BJ (cell line): ENCODE measurements at regions not wholly inside any gene's neighbourhood (a gene's known extent, or its start where the extent isn't known, plus 50 kb on each side); places are given as distances from the start of the nearest gene placed in this dataset.

Source experiments
- CTCF ChIA-PET: fragments of 350-600 bp; formaldehyde crosslinking; extraction: SDS; loops from one replicate; lab custom pipeline; 2021; ENCODE audit warnings: antibody characterized with exemption, inconsistent platforms; lab: Yijun Ruan, JAX
- POLR2A ChIA-PET: fragments of 300-600 bp; sonication (Branson Sonifier 250); formaldehyde crosslinking; extraction: SDS; loops from one replicate; lab custom pipeline; 2021; ENCODE audit warnings: antibody characterized with exemption; lab: Charles Lee
- DNase-seq: peaks from one replicate; pipeline ENCODE4 v3.0.0-alpha.2; 2011; ENCODE audit warnings: low read depth
- H3K27me3 ChIP-seq: 2 replicates; pipeline ENCODE4 v1.6.0; 2011; ENCODE audit warnings: low read length; ENCODE audit not compliant: control insufficient read depth, insufficient read depth
- H3K36me3 ChIP-seq: 2 replicates; pipeline ENCODE4 v1.5.1; 2011; ENCODE audit warnings: low read length; ENCODE audit not compliant: control insufficient read depth, insufficient read depth
- H3K4me3 ChIP-seq: 2 replicates; pipeline ENCODE4 v1.5.1; 2011; ENCODE audit warnings: low read depth, mild to moderate bottlenecking, control low read depth, low read length
- CTCF ChIP-seq: IDR thresholded peaks from 2 replicates; pipeline ENCODE4 v1.5.1; 2011; ENCODE audit warnings: low read depth, mild to moderate bottlenecking, control low read depth, inconsistent platforms, low read length, moderate library complexity; ENCODE audit not compliant: insufficient read depth

GRCh38 chr1:67522793-67523192, 92.6 kb upstream of the SERBP1 start:
- CTCF ChIA-PET: interaction anchor here (0.8 to 2.5 kb wide), 4 partner anchors 11 to 367 kb away, joined by 3 to 23 read pairs (median 3); partner anchors contain the start of gene GADD45A
- H3K4me3 ChIP-seq: no peak overlapping the region
- TF ChIP-seq CTCF: no peak
- POLR2A ChIA-PET: no interaction called here
- H3K27me3 ChIP-seq: no peaks in the 10 kb centered on the region
- no peak for DNase-seq
- no peaks in the 10 kb centered on the region for H3K36me3 ChIP-seq

GRCh38 chr1:67524143-67525052, 94.2 kb upstream of the SERBP1 start:
- no peaks in the 10 kb centered on the region for H3K27me3 ChIP-seq
- no peak for DNase-seq
- POLR2A ChIA-PET: no interaction called here

DNA sequence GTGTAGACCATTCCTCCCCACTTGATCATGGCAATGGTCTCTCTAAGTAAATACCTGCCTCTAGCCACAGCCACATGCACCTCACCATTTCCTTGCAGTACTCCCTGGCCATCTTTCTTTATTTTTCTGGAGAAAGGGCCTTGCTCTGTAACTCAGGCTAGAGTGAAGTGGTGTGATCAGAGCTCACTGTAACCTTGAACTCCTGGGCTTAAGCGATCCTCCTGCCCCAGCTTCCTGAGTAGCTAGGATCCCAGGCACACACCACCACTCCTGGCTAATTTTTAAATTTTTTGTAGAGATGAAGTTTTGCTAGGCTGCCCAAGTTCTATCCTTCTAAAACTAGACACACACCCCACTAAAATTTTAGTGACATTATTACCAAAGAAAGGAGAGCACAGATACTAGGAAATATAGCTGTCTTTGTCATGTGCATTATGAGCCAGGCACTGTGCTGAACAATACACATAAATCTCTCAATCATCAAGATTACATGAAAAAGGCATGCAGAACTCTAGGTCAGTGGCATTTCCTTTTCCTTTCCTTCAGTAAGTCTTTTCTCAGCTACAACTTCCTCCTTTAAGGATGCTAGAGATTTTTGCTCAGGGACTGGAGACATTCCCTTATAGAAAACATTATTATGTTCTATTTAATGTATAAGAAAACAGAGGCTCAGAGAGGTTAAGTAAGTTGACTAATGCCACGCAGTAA, 95.0 kb upstream of the SERBP1 start:
- H3K36me3 ChIP-seq: no peaks in the 10 kb centered on the region
- no peaks in the 10 kb centered on the region for H3K27me3 ChIP-seq
- CTCF ChIA-PET: interaction anchor here (1.1 to 2.4 kb wide), 6 partner anchors 10 to 236 kb away, joined by 3 to 11 read pairs (median 4); no protein-coding TSS in a partner anchor
- no peak for TF ChIP-seq CTCF
- POLR2A ChIA-PET: no interaction called here
- DNase-seq: no peak
- H3K4me3 ChIP-seq: no peak overlapping the region

More at GRCh38 chr1:67524143-67525052, 94.2 kb upstream of the SERBP1 start:
- Histone ChIP-seq H3K36me3 (no peaks in the 10 kb centered on the region), H3K4me3 (no peak overlapping the region)
- CTCF ChIA-PET: interaction anchor here (0.6 to 2.5 kb wide), 9 partner anchors 10 to 236 kb away, joined by 3 to 23 read pairs (median 4); no protein-coding TSS in a partner anchor
- TF ChIP-seq CTCF: no peak

GRCh38 chr1:67528141-67528540, 97.9 kb upstream of the SERBP1 start:
- Histone ChIP-seq H3K36me3 (no peaks in the 10 kb centered on the region), H3K27me3 (no peaks in the 10 kb centered on the region), H3K4me3 (no peak overlapping the region)
- ChIA-PET CTCF (interaction anchor here (0.8 to 2.0 kb wide), 4 partner anchors 10 to 238 kb away, joined by 3 to 18 read pairs (median 5); no protein-coding TSS in a partner anchor), POLR2A (no interaction called here)
- TF ChIP-seq CTCF: no peak
- DNase-seq: no peak

DNA sequence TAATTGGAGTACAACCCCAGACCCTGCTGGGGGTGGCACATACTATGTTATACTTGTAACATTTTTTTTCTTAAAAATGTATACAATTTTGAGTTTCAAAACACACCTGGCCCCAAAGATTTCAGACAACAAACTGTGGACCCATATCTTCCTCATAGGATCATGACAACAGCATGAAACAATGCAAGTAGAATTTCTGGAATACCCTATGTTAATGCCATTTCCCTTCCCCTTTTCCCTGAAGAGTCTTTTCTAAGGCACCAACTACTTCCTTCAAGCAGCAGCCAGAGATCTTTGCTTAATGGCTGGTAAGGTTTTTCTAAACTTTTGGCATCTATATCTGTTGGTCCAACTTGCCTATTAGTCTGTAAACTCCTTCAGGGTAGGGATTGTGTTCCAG, 99.9 kb upstream of the SERBP1 start:
- no peak for DNase-seq
- Histone ChIP-seq H3K4me3 (no peak overlapping the region), H3K27me3 (no peaks in the 10 kb centered on the region), H3K36me3 (no peaks in the 10 kb centered on the region)
- TF ChIP-seq CTCF: no peak
- CTCF ChIA-PET: interaction anchor here (1.0 kb wide), 1 partner anchor 234 kb away, joined by 4 read pairs; no protein-coding TSS in a partner anchor
- POLR2A ChIA-PET: no interaction called here
